ENCODE measurements at regions not wholly inside any gene's neighbourhood (a gene's known extent, or its start where the extent isn't known, plus 50 kb on each side); places are given as distances from the start of the nearest gene placed in this dataset.
"Not testable (repeated sequence)": the region's sequence is repeated elsewhere in the genome, so short reads cannot be mapped to it uniquely, and the experiment has no call there.

- TF ChIP-seq, protein P1, sequence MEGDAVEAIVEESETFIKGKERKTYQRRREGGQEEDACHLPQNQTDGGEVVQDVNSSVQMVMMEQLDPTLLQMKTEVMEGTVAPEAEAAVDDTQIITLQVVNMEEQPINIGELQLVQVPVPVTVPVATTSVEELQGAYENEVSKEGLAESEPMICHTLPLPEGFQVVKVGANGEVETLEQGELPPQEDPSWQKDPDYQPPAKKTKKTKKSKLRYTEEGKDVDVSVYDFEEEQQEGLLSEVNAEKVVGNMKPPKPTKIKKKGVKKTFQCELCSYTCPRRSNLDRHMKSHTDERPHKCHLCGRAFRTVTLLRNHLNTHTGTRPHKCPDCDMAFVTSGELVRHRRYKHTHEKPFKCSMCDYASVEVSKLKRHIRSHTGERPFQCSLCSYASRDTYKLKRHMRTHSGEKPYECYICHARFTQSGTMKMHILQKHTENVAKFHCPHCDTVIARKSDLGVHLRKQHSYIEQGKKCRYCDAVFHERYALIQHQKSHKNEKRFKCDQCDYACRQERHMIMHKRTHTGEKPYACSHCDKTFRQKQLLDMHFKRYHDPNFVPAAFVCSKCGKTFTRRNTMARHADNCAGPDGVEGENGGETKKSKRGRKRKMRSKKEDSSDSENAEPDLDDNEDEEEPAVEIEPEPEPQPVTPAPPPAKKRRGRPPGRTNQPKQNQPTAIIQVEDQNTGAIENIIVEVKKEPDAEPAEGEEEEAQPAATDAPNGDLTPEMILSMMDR (IDR thresholded peaks at IDR 0.05; ENCODE audit: low read depth, low read length) = no peak
- POLR2A ChIA-PET = interaction anchor here (0.6 kb wide), 1 partner anchor 69 kb away, joined by 6 read pairs; no protein-coding TSS in a partner anchor
- no peaks in the 10 kb centered on the region for H3K27me3 ChIP-seq (ENCODE audit: control insufficient read depth, insufficient read depth, low read length)
These were observed 70.0 kb upstream of the HGF start for GRCh38 chr7:81839708-81840369.

DNA sequence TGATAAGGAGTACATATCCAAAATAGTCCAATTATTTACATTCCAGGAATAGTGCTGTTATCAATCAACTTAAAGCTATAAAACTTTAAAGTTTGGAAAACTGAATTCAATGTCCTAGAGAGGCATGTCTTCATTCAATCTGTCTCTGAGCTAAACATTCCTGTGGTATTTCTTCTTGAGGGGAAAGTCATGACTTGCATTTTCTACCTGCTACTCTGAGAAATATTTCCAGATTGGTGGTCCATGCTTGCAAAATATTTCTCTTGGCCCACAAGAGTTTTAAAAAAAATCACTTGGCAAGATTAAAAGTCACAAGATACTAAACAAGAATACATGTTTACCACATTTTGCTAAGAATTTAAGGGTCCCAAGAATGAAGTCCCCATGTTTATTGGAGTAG, 63.6 kb upstream of the HGF start:
- TF ChIP-seq, protein P1 (IDR thresholded peaks at IDR 0.05; ENCODE audit: low read depth, low read length) = no peak
- DNase-seq (ENCODE audit: low read depth, low spot score) = no peak
- H3K4me3 ChIP-seq (ENCODE audit: low read depth, low read length) = no peak overlapping the region
- ChIA-PET POLR2A (no interaction called here), CTCF (no interaction called here)
- peaks cover 4% of the 10 kb centered on the region; the same call in 1 of the 2 replicates for H3K9me3 ChIP-seq (ENCODE audit: control insufficient read depth, insufficient read depth, low read length)
- no peaks in the 10 kb centered on the region for H3K27me3 ChIP-seq (ENCODE audit: control insufficient read depth, insufficient read depth, low read length)
- no peak overlapping the region for H3K27ac ChIP-seq (ENCODE audit: low read depth, low read length)

More at GRCh38 chr7:81839708-81840369, 70.0 kb upstream of the HGF start:
- DNase-seq (ENCODE audit: low read depth, low spot score) = no peak
- CTCF ChIA-PET = no interaction called here
- Histone ChIP-seq H3K4me3 (ENCODE audit: low read depth, low read length) (no peak overlapping the region), H3K27ac (ENCODE audit: low read depth, low read length) (no peak overlapping the region), H3K9me3 (ENCODE audit: control insufficient read depth, insufficient read depth, low read length) (no peaks in the 10 kb centered on the region; the same call in 1 of the 2 replicates)

- POLR2A ChIA-PET = no interaction called here
These were observed 62.0 kb upstream of the HGF start for GRCh38 chr7:81831883-81832282.

DNA sequence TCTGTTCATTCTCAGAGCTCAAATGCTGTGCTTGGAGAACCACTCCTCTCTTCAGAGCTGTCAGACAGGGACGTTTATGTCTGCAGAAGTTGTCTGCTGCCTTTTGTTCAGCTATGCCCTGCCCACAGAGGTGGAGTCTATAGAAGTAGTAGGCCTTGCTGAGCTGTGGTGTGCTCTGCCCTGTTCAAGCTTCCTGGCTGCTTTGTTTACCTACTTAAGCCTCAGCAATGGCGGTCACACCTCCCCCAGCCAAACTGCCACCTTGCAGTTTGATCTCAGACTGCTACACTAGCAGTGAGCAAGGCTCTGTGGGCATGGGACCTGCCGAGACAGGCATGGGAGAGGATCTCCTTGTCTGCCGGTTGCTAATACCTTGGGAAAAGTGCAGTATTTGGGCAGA, 59.7 kb upstream of the HGF start:
- POLR2A ChIA-PET; H3K27ac ChIP-seq (ENCODE audit: low read depth, low read length); CTCF ChIA-PET; DNase-seq (ENCODE audit: low read depth, low spot score); H3K9me3 ChIP-seq (ENCODE audit: control insufficient read depth, insufficient read depth, low read length); H3K27me3 ChIP-seq (ENCODE audit: control insufficient read depth, insufficient read depth, low read length); H3K4me3 ChIP-seq (ENCODE audit: low read depth, low read length): not testable (repeated sequence)

More at GRCh38 chr7:81831883-81832282, 62.0 kb upstream of the HGF start:
- TF ChIP-seq, protein P1 (IDR thresholded peaks at IDR 0.05; ENCODE audit: low read depth, low read length) = no peak
- Histone ChIP-seq H3K27me3 (ENCODE audit: control insufficient read depth, insufficient read depth, low read length) (no peaks in the 10 kb centered on the region), H3K27ac (ENCODE audit: low read depth, low read length) (no peak overlapping the region), H3K9me3 (ENCODE audit: control insufficient read depth, insufficient read depth, low read length) (peaks cover 4% of the 10 kb centered on the region; the same call in 1 of the 2 replicates), H3K4me3 (ENCODE audit: low read depth, low read length) (no peak overlapping the region)
- CTCF ChIA-PET = no interaction called here
- no peak for DNase-seq (ENCODE audit: low read depth, low spot score)

DNA sequence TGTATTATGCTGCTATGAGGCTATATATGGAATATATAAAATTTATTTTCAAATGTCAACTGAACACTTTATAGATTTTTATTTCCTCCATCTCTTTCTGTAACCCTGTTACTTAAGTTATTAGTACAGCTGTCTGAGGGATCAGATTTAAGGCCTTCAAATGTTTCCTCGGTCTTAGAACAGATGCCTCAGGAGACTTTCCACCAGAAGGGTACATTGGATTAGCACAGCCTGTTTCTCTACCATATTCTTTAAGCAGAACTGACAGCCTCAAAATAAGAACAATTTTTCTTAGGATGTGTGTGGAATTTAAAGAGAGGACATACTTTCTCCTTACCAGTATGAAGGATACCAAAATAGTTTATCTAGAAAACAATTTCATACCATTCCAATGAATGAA, 53.0 kb upstream of the HGF start:
- CTCF ChIA-PET = no interaction called here
- POLR2A ChIA-PET = no interaction called here
- no peak for DNase-seq (ENCODE audit: low read depth, low spot score)

More for the DNA sequence above, 53.0 kb upstream of the HGF start:
- Histone ChIP-seq H3K27me3 (ENCODE audit: control insufficient read depth, insufficient read depth, low read length) (no peaks in the 10 kb centered on the region), H3K9me3 (ENCODE audit: control insufficient read depth, insufficient read depth, low read length) (no peaks in the 10 kb centered on the region), H3K4me3 (ENCODE audit: low read depth, low read length) (no peak overlapping the region), H3K27ac (ENCODE audit: low read depth, low read length) (no peak overlapping the region)
- TF ChIP-seq, protein P1 (IDR thresholded peaks at IDR 0.05; ENCODE audit: low read depth, low read length) = no peak
